Spleen (tissue), 11 donors: ENCODE measurements at regions not wholly inside any gene's neighbourhood (a gene's known extent, or its start where the extent isn't known, plus 50 kb on each side); places are given as distances from the start of the nearest gene placed in this dataset.

Source experiments
- DNase-seq: peaks from one replicate; pipeline ENCODE4 v3.0.0-alpha.2; 2020
- H3K27ac ChIP-seq, 8 donors: fragments of 200-600 bp; sonication (generic) in 7 of 8; 1 replicate in 4 of 8; 2 replicates in 4 of 8; pipeline versions ENCODE4 v1.5.0 to v1.8.0; 2016 to 2021; ENCODE audit warnings: inconsistent platforms in 4 of 8, mild to moderate bottlenecking in 4 of 8, moderate library complexity in 1 of 8
- H3K27me3 ChIP-seq, 7 donors: fragments of 200-600 bp; sonication (generic) in 6 of 7; replicated peaks in 1 of 7; 1 replicate in 4 of 7; 2 replicates in 3 of 7; pipeline versions ENCODE4 v1.5.0 to v1.8.0; 2016 to 2021; ENCODE audit warnings: inconsistent platforms in 3 of 7, mild to moderate bottlenecking in 1 of 7
- H3K36me3 ChIP-seq, 6 donors: fragments of 200-600 bp; sonication (generic) in 5 of 6; 1 replicate in 4 of 6; 2 replicates in 2 of 6; pipeline versions ENCODE4 v1.5.0 to v1.8.0; 2016 to 2021; ENCODE audit warnings: inconsistent platforms in 2 of 6
- H3K4me1 ChIP-seq, 6 donors: fragments of 200-600 bp; sonication (generic) in 5 of 6; 1 replicate in 3 of 6; 2 replicates in 3 of 6; pipeline versions ENCODE4 v1.5.0 to v1.8.0; 2016 to 2021; ENCODE audit warnings: inconsistent platforms in 3 of 6
- H3K4me3 ChIP-seq, 8 donors: fragments of 200-600 bp; sonication (generic) in 7 of 8; 1 replicate in 4 of 8; 2 replicates in 4 of 8; pipeline versions ENCODE4 v1.5.0 to v1.8.0; 2016 to 2021; ENCODE audit warnings: inconsistent platforms in 4 of 8, mild to moderate bottlenecking in 4 of 8, moderate library complexity in 2 of 8
- H3K9me3 ChIP-seq, 8 donors: fragments of 200-600 bp; sonication (generic) in 7 of 8; 1 replicate in 4 of 8; 2 replicates in 4 of 8; pipeline versions ENCODE4 v1.5.0 to v1.8.0; 2016 to 2021; ENCODE audit warnings: inconsistent platforms in 4 of 8
- POLR2A ChIP-seq, 3 donors: fragments of 450-650 bp; IDR thresholded peaks; one replicate each; pipeline ENCODE4 v1.5.1; 2017; ENCODE audit warnings: antibody characterized with exemption in 3 of 3, mild to moderate bottlenecking in 1 of 3
- POLR2AphosphoS5 ChIP-seq, 3 donors: sonication (generic); formaldehyde crosslinking; IDR thresholded peaks; one replicate each; pipeline ENCODE4 v1.5.1; 2017; ENCODE audit warnings: antibody characterized with exemption in 3 of 3
- WGBS, 5 donors: extraction: QIAGEN DNeasy Blood & Tissue Kit in 3 of 5; methylation state at CpG; one replicate each; pipeline versions ENCODE4 v1.1.5 to v1.1.7; 2013 to 2018; 5-methylcytosine and 5-hydroxymethylcytosine counted together
- intact Hi-C: fragments of 100-400 bp; cut with DNase I; formaldehyde crosslinking; loops from one replicate; pipeline ENCODE4 v1.15.0; 2023; ENCODE audit warnings: low total_unique reads
- TF ChIP-seq, protein P1 (sequence below), 11 experiments: fragments of 200-600 bp in 7 of 11; fragments of 450-650 bp in 4 of 11; sonication (generic) in 4 of 11; IDR thresholded peaks in 8 of 11; conservative IDR thresholded peaks in 3 of 11; 1 replicate in 7 of 11; 2 replicates in 4 of 11; pipeline versions ENCODE4 v1.4.0 to v1.8.0; 2016 to 2021; ENCODE audit warnings: antibody characterized with exemption in 11 of 11, inconsistent platforms in 4 of 11, mild to moderate bottlenecking in 1 of 11
- donor health status: healthy with polysubstance abuse.
- donor health status: DM: no; HTN: no; CAD: no; lungs with moderate emphysema.
- donor health status: DM: no; HTN: no; CAD: no.
- donor health status: Bipolar disorder and iron deficiency.
- donor health status: healthy.
- donor health status: DM: no; HTN: no; CAD: no.
- donor health status: DM: yes; HTN: yes; CAD: no.

DNA sequence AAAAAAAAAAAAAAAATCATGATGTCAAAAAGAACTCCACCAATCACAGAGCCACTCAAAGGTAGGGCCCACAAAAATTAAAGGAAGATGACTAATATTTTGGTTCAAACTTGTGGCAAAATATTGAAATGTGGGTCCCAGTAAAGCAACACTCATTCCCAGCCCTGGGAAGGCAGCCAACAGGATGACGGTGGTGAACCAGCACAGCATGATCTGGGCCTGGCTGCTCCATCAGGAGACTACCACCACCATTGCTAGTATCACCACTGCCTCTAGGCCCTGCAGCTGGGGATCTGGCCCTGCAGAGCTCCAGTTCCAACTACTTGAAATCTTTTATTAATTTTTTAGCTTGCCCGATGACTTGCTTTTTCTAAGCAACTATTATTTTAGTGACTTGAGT is 206.8 kb upstream of the ITGA1 start:
- intact Hi-C loops, result no loop called here
- Histone ChIP-seq H3K4me3 (no peak overlapping the region), H3K9me3 (peaks cover 0 to 4% (median 0%) of the 10 kb centered on the region in 8 donors), H3K4me1 (no peaks in the 10 kb centered on the region), H3K27me3 (no peaks in the 10 kb centered on the region), H3K36me3 (no peaks in the 10 kb centered on the region), H3K27ac (no peak overlapping the region)
- DNase-seq, result no peak
- WGBS, 5 donors, result 87 to 97% (median 90%) methylated on average over 2 of the region's 2 CpGs
- no peak for TF ChIP-seq POLR2AphosphoS5 (IDR thresholded peaks at IDR 0.05)
- no peak for TF ChIP-seq POLR2A (IDR thresholded peaks at IDR 0.05)
- TF ChIP-seq, protein P1, sequence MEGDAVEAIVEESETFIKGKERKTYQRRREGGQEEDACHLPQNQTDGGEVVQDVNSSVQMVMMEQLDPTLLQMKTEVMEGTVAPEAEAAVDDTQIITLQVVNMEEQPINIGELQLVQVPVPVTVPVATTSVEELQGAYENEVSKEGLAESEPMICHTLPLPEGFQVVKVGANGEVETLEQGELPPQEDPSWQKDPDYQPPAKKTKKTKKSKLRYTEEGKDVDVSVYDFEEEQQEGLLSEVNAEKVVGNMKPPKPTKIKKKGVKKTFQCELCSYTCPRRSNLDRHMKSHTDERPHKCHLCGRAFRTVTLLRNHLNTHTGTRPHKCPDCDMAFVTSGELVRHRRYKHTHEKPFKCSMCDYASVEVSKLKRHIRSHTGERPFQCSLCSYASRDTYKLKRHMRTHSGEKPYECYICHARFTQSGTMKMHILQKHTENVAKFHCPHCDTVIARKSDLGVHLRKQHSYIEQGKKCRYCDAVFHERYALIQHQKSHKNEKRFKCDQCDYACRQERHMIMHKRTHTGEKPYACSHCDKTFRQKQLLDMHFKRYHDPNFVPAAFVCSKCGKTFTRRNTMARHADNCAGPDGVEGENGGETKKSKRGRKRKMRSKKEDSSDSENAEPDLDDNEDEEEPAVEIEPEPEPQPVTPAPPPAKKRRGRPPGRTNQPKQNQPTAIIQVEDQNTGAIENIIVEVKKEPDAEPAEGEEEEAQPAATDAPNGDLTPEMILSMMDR (IDR thresholded peaks at IDR 0.05 in 8 of 11, conservative IDR thresholded peaks at IDR 0.05 in 3 of 11), result no peak

DNA sequence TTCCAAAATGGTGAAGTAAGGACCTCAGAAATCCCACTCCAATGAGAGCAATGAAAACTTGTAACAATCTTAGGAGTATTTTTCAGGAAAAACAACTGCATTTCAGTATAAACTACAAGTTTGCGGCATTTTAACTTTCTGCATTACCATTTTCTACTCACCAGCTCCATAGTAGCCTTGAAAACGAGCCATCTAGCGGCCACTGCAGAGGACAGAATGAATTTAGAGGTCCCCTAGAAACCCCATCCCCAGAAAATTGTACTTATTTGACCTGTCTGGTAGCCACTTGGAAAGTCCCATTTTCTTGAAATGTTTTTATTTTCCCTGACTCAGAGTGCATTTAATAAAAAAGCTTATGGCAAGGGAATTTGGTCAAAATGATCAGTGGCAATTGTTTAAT is 205.4 kb upstream of the ITGA1 start:
- TF ChIP-seq POLR2AphosphoS5 (IDR thresholded peaks at IDR 0.05) (no peak), POLR2A (IDR thresholded peaks at IDR 0.05) (no peak)
- TF ChIP-seq, protein P1 (IDR thresholded peaks at IDR 0.05 in 8 of 11, conservative IDR thresholded peaks at IDR 0.05 in 3 of 11), result no peak

DNA sequence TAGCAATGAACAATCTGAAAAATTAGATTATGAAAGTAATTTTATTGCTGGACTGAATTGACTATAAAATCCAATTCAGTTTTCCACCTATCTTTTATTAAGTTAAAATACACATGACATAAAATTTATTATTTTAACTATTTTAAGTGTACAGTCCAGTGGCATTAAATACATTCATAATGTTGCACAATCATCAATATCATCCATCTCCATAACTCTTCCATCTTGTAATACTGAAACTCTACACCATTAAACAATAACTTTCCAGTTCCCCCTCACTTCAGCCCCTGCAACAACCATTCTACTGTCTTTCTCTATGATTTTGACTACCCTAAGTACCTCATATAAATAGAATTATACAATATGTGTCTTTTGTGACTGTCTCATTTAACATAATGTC is 200.6 kb upstream of the ITGA1 start:
- H3K27me3 ChIP-seq, result no peaks in the 10 kb centered on the region
- H3K4me3 ChIP-seq, result no peak overlapping the region
- no peak for DNase-seq
- H3K9me3 ChIP-seq, result peaks cover 0 to 4% (median 0%) of the 10 kb centered on the region in 8 donors
- H3K27ac ChIP-seq, result no peak overlapping the region
- intact Hi-C loops, result no loop called here
- H3K36me3 ChIP-seq, result no peaks in the 10 kb centered on the region
- TF ChIP-seq, protein P1 (IDR thresholded peaks at IDR 0.05 in 8 of 11, conservative IDR thresholded peaks at IDR 0.05 in 3 of 11), result no peak
- no peak for TF ChIP-seq POLR2AphosphoS5 (IDR thresholded peaks at IDR 0.05)
- TF ChIP-seq POLR2A (IDR thresholded peaks at IDR 0.05), result no peak
- no peaks in the 10 kb centered on the region for H3K4me1 ChIP-seq

More for the DNA sequence above, 205.4 kb upstream of the ITGA1 start:
- DNase-seq, result no peak
- Histone ChIP-seq H3K4me1 (no peaks in the 10 kb centered on the region), H3K4me3 (no peak overlapping the region), H3K36me3 (no peaks in the 10 kb centered on the region), H3K27ac (no peak overlapping the region), H3K9me3 (peaks cover 0 to 4% (median 0%) of the 10 kb centered on the region in 8 donors), H3K27me3 (no peaks in the 10 kb centered on the region)
- WGBS, 5 donors, result 63 to 83% (median 72%) methylated on average over 3 of the region's 3 CpGs
- intact Hi-C loops, result no loop called here

DNA sequence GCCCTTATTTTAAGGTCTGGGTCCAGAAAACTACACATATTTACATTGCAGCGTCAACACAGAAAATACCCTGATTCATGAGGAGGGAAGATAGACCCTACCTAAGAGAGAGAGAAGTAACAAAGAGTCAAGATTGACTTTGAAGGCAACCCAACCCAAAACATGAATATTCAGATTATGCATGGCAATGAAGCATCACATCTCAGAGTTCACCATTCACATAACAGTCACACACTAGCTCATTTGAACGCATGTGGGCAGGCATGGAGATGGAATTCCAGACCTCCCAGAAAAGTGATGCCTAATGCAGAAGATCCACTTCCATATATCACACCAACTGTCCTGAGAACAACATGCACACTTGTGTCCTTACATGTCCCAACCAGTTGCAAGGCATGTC is 190.1 kb upstream of the ITGA1 start:
- no peak for DNase-seq
- H3K27ac ChIP-seq, result no peak overlapping the region
- no peaks in the 10 kb centered on the region for H3K36me3 ChIP-seq
- TF ChIP-seq, protein P1 (IDR thresholded peaks at IDR 0.05 in 8 of 11, conservative IDR thresholded peaks at IDR 0.05 in 3 of 11), result no peak
- TF ChIP-seq POLR2AphosphoS5 (IDR thresholded peaks at IDR 0.05) (no peak), POLR2A (IDR thresholded peaks at IDR 0.05) (no peak)
- no peak overlapping the region for H3K4me3 ChIP-seq
- no peaks in the 10 kb centered on the region for H3K4me1 ChIP-seq
- intact Hi-C loops, result no loop called here
- no peaks in the 10 kb centered on the region for H3K9me3 ChIP-seq
- WGBS, 5 donors, result 87 to 98% (median 92%) methylated on average over 2 of the region's 2 CpGs
- no peaks in the 10 kb centered on the region for H3K27me3 ChIP-seq
